ENCODE measurements at regions not wholly inside any gene's neighbourhood (a gene's known extent, or its start where the extent isn't known, plus 50 kb on each side); places are given as distances from the start of the nearest gene placed in this dataset.

GRCh38 chr4:11326021-11326420 is 102.7 kb downstream of the HS3ST1 start:
- TF ChIP-seq CTCF (IDR thresholded peaks at IDR 0.05; ENCODE audit: borderline replicate concordance, insufficient read depth, low read depth, low read length): no peak
- H3K4me3 ChIP-seq (ENCODE audit: low read depth, low read length): no peak overlapping the region

GRCh38 chr4:11323771-11324170 is 104.9 kb downstream of the HS3ST1 start:
- H3K4me3 ChIP-seq (ENCODE audit: low read depth, low read length): no peak overlapping the region
- no peak for TF ChIP-seq CTCF (IDR thresholded peaks at IDR 0.05; ENCODE audit: borderline replicate concordance, insufficient read depth, low read depth, low read length)

GRCh38 chr4:11313157-11313943 is 115.3 kb downstream of the HS3ST1 start:
- no peak for TF ChIP-seq CTCF (IDR thresholded peaks at IDR 0.05; ENCODE audit: borderline replicate concordance, insufficient read depth, low read depth, low read length)
- H3K4me3 ChIP-seq (ENCODE audit: low read depth, low read length): no peak overlapping the region

GRCh38 chr4:11312389-11312788 is 116.3 kb downstream of the HS3ST1 start:
- no peak for TF ChIP-seq CTCF (IDR thresholded peaks at IDR 0.05; ENCODE audit: borderline replicate concordance, insufficient read depth, low read depth, low read length)
- H3K4me3 ChIP-seq (ENCODE audit: low read depth, low read length): no peak overlapping the region

GRCh38 chr4:11301075-11301660 is 127.5 kb downstream of the HS3ST1 start:
- H3K4me3 ChIP-seq (ENCODE audit: low read depth, low read length): no peak overlapping the region

GRCh38 chr4:11299836-11300235 is 128.9 kb downstream of the HS3ST1 start:
- TF ChIP-seq CTCF (IDR thresholded peaks at IDR 0.05; ENCODE audit: borderline replicate concordance, insufficient read depth, low read depth, low read length): no peak

More at GRCh38 chr4:11301075-11301660, 127.5 kb downstream of the HS3ST1 start:
- TF ChIP-seq CTCF (IDR thresholded peaks at IDR 0.05; ENCODE audit: borderline replicate concordance, insufficient read depth, low read depth, low read length): no peak

GRCh38 chr4:11299016-11299415 is 129.7 kb downstream of the HS3ST1 start:
- TF ChIP-seq CTCF (IDR thresholded peaks at IDR 0.05; ENCODE audit: borderline replicate concordance, insufficient read depth, low read depth, low read length): no peak

More at GRCh38 chr4:11299836-11300235, 128.9 kb downstream of the HS3ST1 start:
- H3K4me3 ChIP-seq (ENCODE audit: low read depth, low read length): no peak overlapping the region

More at GRCh38 chr4:11299016-11299415, 129.7 kb downstream of the HS3ST1 start:
- no peak overlapping the region for H3K4me3 ChIP-seq (ENCODE audit: low read depth, low read length)

All from GM12875 (cell line).